Gastrocnemius medialis (tissue), 4 donors: ENCODE measurements at regions not wholly inside any gene's neighbourhood (a gene's known extent, or its start where the extent isn't known, plus 50 kb on each side); places are given as distances from the start of the nearest gene placed in this dataset.

Source experiments
- ATAC-seq, 2 donors: fragments of 150-250 bp; one replicate each; pipeline ENCODE4 v1.9.1; 2016
- DNase-seq, 2 donors: peaks; one replicate each; pipeline ENCODE4 v3.0.0-alpha.2; 2019
- H3K27ac ChIP-seq, 4 donors: fragments of 200-600 bp; sonication (generic); 1 replicate in 1 of 4; 2 replicates in 3 of 4; pipeline ENCODE4 v1.5.1; 2016 to 2018; ENCODE audit warnings: mild to moderate bottlenecking in 2 of 4, moderate library complexity in 1 of 4
- H3K27me3 ChIP-seq, 3 donors: fragments of 200-600 bp; sonication (generic) in 2 of 3; 1 replicate in 1 of 3; 2 replicates in 2 of 3; pipeline versions ENCODE4 v1.5.1 to v1.6.0; 2016 to 2019; ENCODE audit warnings: mild to moderate bottlenecking in 1 of 3, moderate library complexity in 1 of 3
- H3K36me3 ChIP-seq, 2 donors: fragments of 200-600 bp; sonication (generic) in 1 of 2; one replicate each; pipeline ENCODE4 v1.5.1; 2017 to 2018
- H3K4me1 ChIP-seq, 2 donors: fragments of 200-600 bp; sonication (generic) in 1 of 2; one replicate each; pipeline ENCODE4 v1.5.1; 2016 to 2017; ENCODE audit warnings: mild to moderate bottlenecking in 2 of 2
- H3K4me3 ChIP-seq, 4 donors: fragments of 200-600 bp; sonication (generic) in 3 of 4; 1 replicate in 1 of 4; 2 replicates in 3 of 4; pipeline ENCODE4 v1.5.1; 2016 to 2019; ENCODE audit warnings: mild to moderate bottlenecking in 2 of 4
- H3K9me3 ChIP-seq, 3 donors: fragments of 200-600 bp; sonication (generic) in 2 of 3; 1 replicate in 1 of 3; 2 replicates in 2 of 3; pipeline ENCODE4 v1.5.1; 2016 to 2019
- POLR2A ChIP-seq, 2 donors: fragments of 450-650 bp; IDR thresholded peaks; one replicate each; pipeline ENCODE4 v1.6.1; 2017; ENCODE audit warnings: antibody characterized with exemption in 2 of 2, mild to moderate bottlenecking in 2 of 2, moderate library complexity in 2 of 2
- in situ Hi-C, 4 donors: fragments of 200-750 bp; cut with MboI; loops; one replicate each; pipeline versions ENCODE4 v1.15.0 to v1.8.0; 2017; ENCODE audit warnings: low sequenced_read_pairs in 4 of 4
- intact Hi-C: fragments of 100-400 bp; cut with DNase I; formaldehyde crosslinking; loops from one replicate; pipeline ENCODE4 v1.15.1; 2023; ENCODE audit warnings: low total_unique reads
- TF ChIP-seq, protein P1 (sequence below), 5 experiments: fragments of 450-650 bp in 3 of 5; fragments of 200-600 bp in 2 of 5; sonication (generic) in 2 of 5; IDR thresholded peaks in 4 of 5; conservative IDR thresholded peaks in 1 of 5; 1 replicate in 4 of 5; 2 replicates in 1 of 5; pipeline ENCODE4 v1.5.1; 2016 to 2019; ENCODE audit warnings: antibody characterized with exemption in 5 of 5, mild to moderate bottlenecking in 3 of 5, moderate library complexity in 3 of 5

DNA sequence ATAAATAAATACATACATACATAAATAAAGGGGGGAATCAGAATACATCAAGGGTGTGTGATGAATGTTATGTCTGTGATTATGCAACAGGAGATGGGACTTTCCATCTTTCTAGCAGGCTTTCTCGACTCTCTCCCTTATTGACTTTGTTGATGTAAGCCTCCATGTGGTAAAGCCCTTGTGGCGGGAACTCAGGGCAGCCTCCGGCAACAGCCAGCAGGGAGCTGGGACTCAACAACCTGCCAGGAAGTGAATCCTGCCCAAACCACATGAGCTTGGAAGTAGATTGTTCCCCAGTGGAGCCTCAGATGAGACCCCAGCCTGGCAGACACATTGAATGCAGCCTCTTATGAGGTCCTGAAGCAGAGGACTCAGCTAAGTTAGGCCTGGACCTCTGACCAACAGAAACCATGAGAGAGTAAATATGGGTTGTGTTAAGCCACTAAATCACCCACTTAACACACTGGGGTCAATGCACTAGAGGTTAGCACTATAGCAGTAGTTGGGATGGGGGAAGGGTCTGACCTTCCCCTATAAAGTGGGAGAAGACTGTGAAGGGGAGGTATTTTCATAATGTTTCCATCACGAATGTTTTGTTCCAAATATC is 104.0 kb downstream of the JCAD start:
- Histone ChIP-seq H3K4me1 (peaks cover 5 to 12% of the 10 kb centered on the region in 2 donors), H3K27me3 (no peaks in the 10 kb centered on the region), H3K36me3 (no peaks in the 10 kb centered on the region), H3K9me3 (no peaks in the 10 kb centered on the region), H3K27ac (no peak overlapping the region), H3K4me3 (no peak overlapping the region)
- intact Hi-C loops = no loop called here
- no peak for DNase-seq
- TF ChIP-seq, protein P1, sequence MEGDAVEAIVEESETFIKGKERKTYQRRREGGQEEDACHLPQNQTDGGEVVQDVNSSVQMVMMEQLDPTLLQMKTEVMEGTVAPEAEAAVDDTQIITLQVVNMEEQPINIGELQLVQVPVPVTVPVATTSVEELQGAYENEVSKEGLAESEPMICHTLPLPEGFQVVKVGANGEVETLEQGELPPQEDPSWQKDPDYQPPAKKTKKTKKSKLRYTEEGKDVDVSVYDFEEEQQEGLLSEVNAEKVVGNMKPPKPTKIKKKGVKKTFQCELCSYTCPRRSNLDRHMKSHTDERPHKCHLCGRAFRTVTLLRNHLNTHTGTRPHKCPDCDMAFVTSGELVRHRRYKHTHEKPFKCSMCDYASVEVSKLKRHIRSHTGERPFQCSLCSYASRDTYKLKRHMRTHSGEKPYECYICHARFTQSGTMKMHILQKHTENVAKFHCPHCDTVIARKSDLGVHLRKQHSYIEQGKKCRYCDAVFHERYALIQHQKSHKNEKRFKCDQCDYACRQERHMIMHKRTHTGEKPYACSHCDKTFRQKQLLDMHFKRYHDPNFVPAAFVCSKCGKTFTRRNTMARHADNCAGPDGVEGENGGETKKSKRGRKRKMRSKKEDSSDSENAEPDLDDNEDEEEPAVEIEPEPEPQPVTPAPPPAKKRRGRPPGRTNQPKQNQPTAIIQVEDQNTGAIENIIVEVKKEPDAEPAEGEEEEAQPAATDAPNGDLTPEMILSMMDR (IDR thresholded peaks at IDR 0.05 in 4 of 5, conservative IDR thresholded peaks at IDR 0.05 in 1 of 5) = no peak
- no peak for ATAC-seq
- in situ Hi-C loops = loop anchor here in 2 of 4 donors (25.0 kb wide), 1 partner anchor 318 kb away; the partner anchor contains the start of gene SVIL (in 2 of the 2)

DNA sequence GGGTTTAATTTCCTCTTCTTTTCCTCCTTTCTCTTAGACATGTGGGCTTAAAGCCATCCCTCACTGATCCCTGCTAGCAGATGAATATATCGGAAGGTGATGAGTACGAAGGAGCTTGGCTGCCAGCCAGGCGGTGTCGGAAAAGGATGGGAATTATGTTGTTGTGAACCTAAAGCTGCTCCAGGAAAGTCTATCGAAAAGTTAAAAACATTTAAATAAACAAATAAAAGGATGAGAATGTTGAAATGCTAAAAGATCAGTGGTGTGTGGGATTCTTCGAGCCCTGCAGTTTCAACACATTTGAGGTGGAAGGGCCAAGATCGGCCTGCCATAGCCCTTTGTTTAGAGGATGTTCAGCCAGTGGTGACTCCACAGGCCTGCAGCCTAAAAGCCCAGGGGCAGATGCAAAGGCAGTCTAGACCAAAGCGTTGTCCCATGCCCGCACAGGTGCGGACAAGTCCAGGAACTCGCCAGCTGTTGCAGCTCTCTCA is 107.9 kb downstream of the JCAD start:
- intact Hi-C loops (no loop called here), in situ Hi-C loops (loop anchor here in 2 of 4 donors (25.0 kb wide), 1 partner anchor 314 kb away; the partner anchor contains the start of gene SVIL (in 2 of the 2))
- Histone ChIP-seq H3K27me3 (no peaks in the 10 kb centered on the region), H3K9me3 (no peaks in the 10 kb centered on the region), H3K27ac (peak overlapping the region in 1 of 4 donors; percentile 34), H3K4me1 (peaks cover 24 to 28% of the 10 kb centered on the region in 2 donors), H3K4me3 (no peak overlapping the region), H3K36me3 (no peaks in the 10 kb centered on the region)
- no peak for TF ChIP-seq POLR2A (IDR thresholded peaks at IDR 0.05)
- TF ChIP-seq, protein P1 (IDR thresholded peaks at IDR 0.05 in 4 of 5, conservative IDR thresholded peaks at IDR 0.05 in 1 of 5) = no peak
- no peak for ATAC-seq
- no peak for DNase-seq

DNA sequence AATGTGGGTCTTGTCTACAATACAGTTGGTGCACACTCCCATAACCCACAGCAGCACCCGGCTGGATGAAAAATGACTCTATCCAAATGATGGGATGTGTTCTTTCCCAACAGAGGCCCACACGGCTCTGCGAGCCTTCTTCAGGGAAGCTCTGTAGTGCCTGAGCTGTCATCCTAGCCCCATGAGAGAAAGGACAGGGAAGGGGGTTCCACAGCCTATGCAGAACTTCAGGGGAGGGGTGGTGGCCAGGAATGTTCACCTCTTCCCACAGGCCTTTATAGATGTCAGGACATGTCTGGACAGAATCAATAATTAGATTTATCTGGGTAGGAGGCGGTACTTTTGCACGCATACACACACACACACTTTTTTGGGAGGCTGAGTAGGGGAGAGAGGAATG is 109.0 kb downstream of the JCAD start:
- ATAC-seq (no peak), DNase-seq (no peak)
- H3K27me3 ChIP-seq = no peaks in the 10 kb centered on the region
- H3K27ac ChIP-seq = peak overlapping the region; percentile 91 to 99 (median 96)
- TF ChIP-seq POLR2A (IDR thresholded peaks at IDR 0.05) = no peak
- TF ChIP-seq, protein P1 (IDR thresholded peaks at IDR 0.05 in 4 of 5, conservative IDR thresholded peaks at IDR 0.05 in 1 of 5) = no peak
- peaks cover 32 to 36% of the 10 kb centered on the region in 2 donors for H3K4me1 ChIP-seq
- H3K4me3 ChIP-seq = no peak overlapping the region
- H3K36me3 ChIP-seq = no peaks in the 10 kb centered on the region
- in situ Hi-C loops = loop anchor here in 2 of 4 donors (25.0 kb wide), 1 partner anchor 313 kb away; the partner anchor contains the start of gene SVIL (in 2 of the 2)
- no peaks in the 10 kb centered on the region for H3K9me3 ChIP-seq
- intact Hi-C loops = no loop called here

DNA sequence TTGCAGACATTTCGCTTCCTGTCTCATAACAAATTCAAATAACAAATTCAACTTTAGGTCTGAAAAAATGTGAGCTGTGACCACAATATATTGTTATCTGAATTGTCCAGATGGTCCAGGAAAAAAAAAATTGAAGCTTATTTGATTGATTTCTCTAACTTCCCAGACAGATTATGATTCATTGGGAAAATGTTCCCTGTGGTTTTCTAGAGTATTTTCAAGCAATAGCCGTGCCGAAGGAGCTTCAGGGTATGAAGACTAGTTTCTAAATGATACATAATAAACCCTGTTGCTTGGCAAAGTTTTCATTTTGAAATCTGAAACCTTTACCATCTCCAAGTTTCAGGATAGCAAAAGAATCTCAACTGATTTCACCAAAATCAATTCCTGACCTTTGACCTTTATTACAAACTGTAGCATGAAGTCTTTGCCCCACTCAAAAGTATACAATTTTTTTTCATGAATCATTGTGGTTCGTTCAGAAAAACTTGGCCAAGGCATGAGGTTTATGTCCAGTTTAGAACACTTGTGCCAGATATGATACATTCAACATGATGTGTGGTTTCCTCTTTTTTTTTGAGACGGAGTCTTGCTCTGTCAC is 109.9 kb downstream of the JCAD start:
- H3K36me3 ChIP-seq = no peaks in the 10 kb centered on the region
- no peak overlapping the region for H3K4me3 ChIP-seq
- intact Hi-C loops (loop anchor here (5.0 kb wide), 3 partner anchors 142 to 307 kb away; no protein-coding TSS in a partner anchor), in situ Hi-C loops (loop anchor here in 3 of 4 donors (5.0 to 25.0 kb wide), 2 partner anchors 48 to 312 kb away; partner anchors contain the start of gene SVIL (in 2 of the 3))
- H3K4me1 ChIP-seq = peaks cover 32 to 36% of the 10 kb centered on the region in 2 donors
- TF ChIP-seq, protein P1 (IDR thresholded peaks at IDR 0.05 in 4 of 5, conservative IDR thresholded peaks at IDR 0.05 in 1 of 5) = no peak
- TF ChIP-seq POLR2A (IDR thresholded peaks at IDR 0.05) = no peak
- peak overlapping the region; percentile 91 to 99 (median 96) for H3K27ac ChIP-seq
- ATAC-seq (no peak), DNase-seq (no peak)
- H3K9me3 ChIP-seq = no peaks in the 10 kb centered on the region
- no peaks in the 10 kb centered on the region for H3K27me3 ChIP-seq
